H9 (cell line): ENCODE measurements at regions not wholly inside any gene's neighbourhood (a gene's known extent, or its start where the extent isn't known, plus 50 kb on each side); places are given as distances from the start of the nearest gene placed in this dataset.

Source experiments
- DNase-seq: peaks from one replicate; pipeline ENCODE4 v3.0.0-alpha.2; 2017
- H2AFZ ChIP-seq: one replicate; pipeline ENCODE4 v1.6.1; 2013; ENCODE audit warnings: mild to moderate bottlenecking, low read length, control low read depth, moderate library complexity
- H2AK5ac ChIP-seq: 2 replicates; pipeline ENCODE4 v1.6.1; 2013; ENCODE audit warnings: low read length, control low read depth, mixed read lengths; ENCODE audit not compliant: insufficient read length
- H2BK120ac ChIP-seq: one replicate; pipeline ENCODE4 v1.6.1; 2013; ENCODE audit warnings: low read depth, mild to moderate bottlenecking, low read length, control low read depth, inconsistent platforms; ENCODE audit not compliant: poor library complexity, severe bottlenecking
- H2BK12ac ChIP-seq: 2 replicates; pipeline ENCODE4 v1.6.1; 2013; ENCODE audit warnings: low read length, control low read depth, mixed read lengths, low read depth; ENCODE audit not compliant: insufficient read length
- H2BK15ac ChIP-seq: 2 replicates; pipeline ENCODE4 v1.6.1; 2013; ENCODE audit warnings: low read depth, low read length, control low read depth
- H2BK20ac ChIP-seq: one replicate; pipeline ENCODE4 v1.6.1; 2013; ENCODE audit warnings: low read depth, mild to moderate bottlenecking, low read length, control low read depth, inconsistent platforms; ENCODE audit not compliant: poor library complexity, severe bottlenecking
- H2BK5ac ChIP-seq: 2 replicates; pipeline ENCODE4 v1.6.1; 2013; ENCODE audit warnings: low read length, control low read depth, mixed read lengths; ENCODE audit not compliant: insufficient read length
- H3K14ac ChIP-seq: 2 replicates; pipeline ENCODE4 v1.6.1; 2013; ENCODE audit warnings: low read length, control low read depth; ENCODE audit not compliant: insufficient read depth
- H3K18ac ChIP-seq: 2 replicates; pipeline ENCODE4 v1.6.1; 2013; ENCODE audit warnings: low read depth, mild to moderate bottlenecking, mixed read lengths, low read length, control low read depth; ENCODE audit not compliant: insufficient read length
- H3K23ac ChIP-seq: 2 replicates; pipeline ENCODE4 v1.6.1; 2013; ENCODE audit warnings: low read length, control low read depth, mixed read lengths, low read depth; ENCODE audit not compliant: insufficient read length
- H3K23me2 ChIP-seq: 2 replicates; pipeline ENCODE4 v1.6.1; 2013; ENCODE audit warnings: low read depth, mild to moderate bottlenecking, mixed read lengths, low read length, control low read depth; ENCODE audit not compliant: insufficient read length, poor library complexity, severe bottlenecking
- H3K27ac ChIP-seq: 2 replicates; pipeline ENCODE4 v1.5.1; 2013; ENCODE audit warnings: low read length, control low read depth, mixed read lengths, low read depth; ENCODE audit not compliant: insufficient read length
- H3K27me3 ChIP-seq: 2 replicates; pipeline ENCODE4 v1.6.1; 2013; ENCODE audit warnings: low read length, control low read depth, inconsistent platforms; ENCODE audit not compliant: insufficient read depth
- H3K4ac ChIP-seq: 2 replicates; pipeline ENCODE4 v1.6.1; 2013; ENCODE audit warnings: low read depth, mild to moderate bottlenecking, control low read depth, inconsistent platforms, low read length, moderate library complexity
- H3K4me1 ChIP-seq: 2 replicates; pipeline ENCODE4 v1.6.1; 2013; ENCODE audit warnings: low read length, control low read depth, inconsistent platforms; ENCODE audit not compliant: insufficient read depth
- H3K4me2 ChIP-seq: 2 replicates; pipeline ENCODE4 v1.6.1; 2013; ENCODE audit warnings: low read length, control low read depth, mixed read lengths; ENCODE audit not compliant: insufficient read length, insufficient read depth
- H3K56ac ChIP-seq: 2 replicates; pipeline ENCODE4 v1.6.1; 2013; ENCODE audit warnings: low read depth, mild to moderate bottlenecking, mixed read lengths, low read length, control low read depth; ENCODE audit not compliant: insufficient read length
- H3K79me1 ChIP-seq: 2 replicates; pipeline ENCODE4 v1.6.1; 2013; ENCODE audit warnings: low read depth, mild to moderate bottlenecking, moderate library complexity, low read length, control low read depth, inconsistent platforms; ENCODE audit not compliant: insufficient read depth, poor library complexity, severe bottlenecking
- H3K79me2 ChIP-seq: 2 replicates; pipeline ENCODE4 v1.6.1; 2013; ENCODE audit warnings: low read length, control low read depth, inconsistent platforms; ENCODE audit not compliant: insufficient read depth
- H3K9ac ChIP-seq: 2 replicates; pipeline ENCODE4 v1.6.1; 2013; ENCODE audit warnings: low read length, control low read depth, mixed read lengths; ENCODE audit not compliant: insufficient read length; ENCODE audit errors: extremely low read depth
- H3K9me3 ChIP-seq: one replicate; pipeline ENCODE4 v1.6.1; 2013; ENCODE audit warnings: low read depth, low read length, inconsistent platforms; ENCODE audit not compliant: control insufficient read depth
- H3T11ph ChIP-seq: one replicate; pipeline ENCODE4 v1.6.1; 2013; ENCODE audit warnings: mild to moderate bottlenecking, low read length, control low read depth, inconsistent platforms
- H4K20me1 ChIP-seq: one replicate; pipeline ENCODE4 v1.6.1; 2013; ENCODE audit not compliant: control insufficient read depth, insufficient read length, insufficient read depth
- H4K5ac ChIP-seq: 2 replicates; pipeline ENCODE4 v1.6.1; 2013; ENCODE audit warnings: low read depth, mild to moderate bottlenecking, mixed read lengths, low read length, control low read depth; ENCODE audit not compliant: insufficient read length
- H4K8ac ChIP-seq: replicated peaks from 2 replicates; pipeline ENCODE4 v1.6.1; 2013; ENCODE audit warnings: low read length, control low read depth, mixed read lengths, low read depth; ENCODE audit not compliant: insufficient read length
- H4K91ac ChIP-seq: 2 replicates; pipeline ENCODE4 v1.6.1; 2013; ENCODE audit warnings: low read depth, mild to moderate bottlenecking, moderate library complexity, mixed read lengths, low read length, control low read depth; ENCODE audit not compliant: insufficient read length
- H3K27ac Mint-ChIP-seq, 3 experiments: 2 replicates in 2 of 3; 3 replicates in 1 of 3; pipeline ENCODE4 v1.8.0; 2020 to 2021; ENCODE audit warnings: mixed read lengths in 3 of 3, mild to moderate bottlenecking in 1 of 3, moderate library complexity in 1 of 3
- H3K27me3 Mint-ChIP-seq: 2 replicates; pipeline ENCODE4 v1.8.0; 2021; ENCODE audit warnings: low read depth, mild to moderate bottlenecking, moderate library complexity, mixed read lengths
- H3K36me3 Mint-ChIP-seq, 3 experiments: 2 replicates in 2 of 3; 3 replicates in 1 of 3; pipeline ENCODE4 v1.8.0; 2020 to 2021; ENCODE audit warnings: low read depth in 3 of 3, mixed read lengths in 3 of 3; ENCODE audit not compliant: insufficient read depth in 1 of 3
- H3K4me1 Mint-ChIP-seq, 2 experiments: 2 replicates each; pipeline ENCODE4 v1.8.0; 2020; ENCODE audit warnings: mixed read lengths in 2 of 2
- H3K4me3 Mint-ChIP-seq, 2 experiments: 2 replicates in 1 of 2; 3 replicates in 1 of 2; pipeline ENCODE4 v1.8.0; 2020 to 2021; ENCODE audit warnings: mild to moderate bottlenecking in 2 of 2, mixed read lengths in 2 of 2, moderate library complexity in 1 of 2
- H3K9me3 Mint-ChIP-seq, 2 experiments: 2 replicates in 1 of 2; 3 replicates in 1 of 2; pipeline ENCODE4 v1.8.0; 2020; ENCODE audit warnings: mild to moderate bottlenecking in 2 of 2, mixed read lengths in 2 of 2, moderate library complexity in 1 of 2
- CTCF ChIP-seq: fragments of 200-600 bp; sonication (generic); conservative IDR thresholded peaks from 3 replicates; pipeline ENCODE4 v1.8.0; 2021; ENCODE audit warnings: antibody characterized with exemption, mild to moderate bottlenecking
- WGBS: extraction: QIAGEN DNeasy Blood & Tissue Kit; methylation state at CpG from one replicate; pipeline ENCODE4 v1.1.7; 2013; ENCODE audit warnings: missing lambda C conversion rate, low lambda C conversion rate, mixed read lengths; ENCODE audit not compliant: insufficient read length; ENCODE audit errors: extremely low coverage; 5-methylcytosine and 5-hydroxymethylcytosine counted together

GRCh38 chrX:13140007-13140406 lies 95.6 kb upstream of the FAM9C start:
- Histone ChIP-seq H2BK15ac (no peak overlapping the region), H3K79me1 (no peaks in the 10 kb centered on the region), H3K4me2 (no peak overlapping the region), H3K56ac (no peak overlapping the region), H3K23me2 (no peaks in the 10 kb centered on the region), H3K9ac (no peak overlapping the region), H3K23ac (no peak overlapping the region), H2BK120ac (no peak overlapping the region), H2AK5ac (no peak overlapping the region), H3K4me1 (no peaks in the 10 kb centered on the region), H2BK12ac (no peak overlapping the region), H2BK20ac (no peak overlapping the region), H3K14ac (no peak overlapping the region), H3K4ac (no peak overlapping the region), H3K27me3 (no peaks in the 10 kb centered on the region), H3T11ph (no peak overlapping the region), H2BK5ac (no peak overlapping the region), H3K79me2 (no peaks in the 10 kb centered on the region), H2AFZ (no peak overlapping the region), H4K20me1 (no peaks in the 10 kb centered on the region), H4K5ac (no peak overlapping the region), H4K8ac (no peak overlapping the region), H3K18ac (no peak overlapping the region), H3K27ac (no peak overlapping the region), H4K91ac (no peak overlapping the region), H3K9me3 (peaks cover 13% of the 10 kb centered on the region)
- Mint-ChIP-seq H3K4me1 (no peaks in the 10 kb centered on the region), H3K27me3 (no peaks in the 10 kb centered on the region), H3K27ac (no peak overlapping the region), H3K9me3 (peaks cover 54 to 69% of the 10 kb centered on the region in 2 experiments), H3K36me3 (peaks cover 13 to 26% (median 15%) of the 10 kb centered on the region in 3 experiments), H3K4me3 (no peak overlapping the region)
- TF ChIP-seq CTCF = no peak
- WGBS = no CpG with 5 or more reads among the region's 5 CpGs
- DNase-seq = no peak
